Hepatocyte (in vitro differentiated cells): ENCODE measurements at regions not wholly inside any gene's neighbourhood (a gene's known extent, or its start where the extent isn't known, plus 50 kb on each side); places are given as distances from the start of the nearest gene placed in this dataset.
"Not testable (repeated sequence)": the region's sequence is repeated elsewhere in the genome, so short reads cannot be mapped to it uniquely, and the experiment has no call there.

Experiments
- DNase-seq: peaks from one replicate; pipeline ENCODE4 v3.0.0-alpha.2; 2016; ENCODE audit warnings: low spot score
- H2AFZ ChIP-seq: fragments of 200-600 bp; sonication (generic); 2 replicates; pipeline ENCODE4 v1.6.0; 2016; ENCODE audit warnings: antibody characterized with exemption, mild to moderate bottlenecking
- H3K27ac ChIP-seq: fragments of 200-600 bp; sonication (generic); 2 replicates; pipeline ENCODE4 v1.5.1; 2016; ENCODE audit warnings: mild to moderate bottlenecking
- H3K27me3 ChIP-seq: fragments of 200-600 bp; sonication (generic); 2 replicates; pipeline ENCODE4 v1.6.1; 2016
- H3K36me3 ChIP-seq: fragments of 200-600 bp; sonication (generic); replicated peaks from 2 replicates; pipeline ENCODE4 v1.5.1; 2016; ENCODE audit warnings: low read depth; ENCODE audit not compliant: insufficient read depth
- H3K4me1 ChIP-seq: fragments of 200-600 bp; sonication (generic); 2 replicates; pipeline ENCODE4 v1.5.1; 2016; ENCODE audit warnings: mild to moderate bottlenecking, moderate library complexity; ENCODE audit not compliant: insufficient read depth
- H3K4me2 ChIP-seq: fragments of 200-600 bp; sonication (generic); 2 replicates; pipeline ENCODE4 v1.6.0; 2016
- H3K4me3 ChIP-seq: fragments of 200-600 bp; sonication (generic); 2 replicates; pipeline ENCODE4 v1.5.1; 2016; ENCODE audit warnings: mild to moderate bottlenecking
- H3K79me2 ChIP-seq: fragments of 200-600 bp; sonication (generic); 2 replicates; pipeline ENCODE4 v1.6.0; 2017; ENCODE audit warnings: mild to moderate bottlenecking
- H3K9me2 ChIP-seq: fragments of 200-600 bp; sonication (generic); replicated peaks from 2 replicates; pipeline ENCODE4 v1.6.0; 2017; ENCODE audit warnings: mild to moderate bottlenecking; ENCODE audit not compliant: insufficient read depth
- H3K9me3 ChIP-seq: fragments of 200-600 bp; sonication (generic); 2 replicates; pipeline ENCODE4 v1.5.1; 2016; ENCODE audit warnings: low read depth, mild to moderate bottlenecking
- H4K20me1 ChIP-seq: fragments of 200-600 bp; sonication (generic); 2 replicates; pipeline ENCODE4 v1.6.0; 2016; ENCODE audit warnings: mild to moderate bottlenecking; ENCODE audit not compliant: insufficient read depth, poor library complexity, severe bottlenecking
- EZH2 ChIP-seq: fragments of 200-600 bp; sonication (generic); IDR thresholded peaks from 2 replicates; pipeline ENCODE4 v1.6.1; 2016; ENCODE audit warnings: antibody characterized with exemption, mild to moderate bottlenecking, borderline replicate concordance
- EZH2phosphoT487 ChIP-seq: fragments of 200-600 bp; sonication (generic); IDR thresholded peaks from one replicate; pipeline ENCODE4 v1.6.1; 2018; ENCODE audit warnings: antibody characterized with exemption, mild to moderate bottlenecking, low read depth, moderate library complexity; ENCODE audit not compliant: unreplicated experiment, severe bottlenecking
- WGBS: methylation state at CpG from one replicate; pipeline ENCODE4 v1.1.6; 2016; ENCODE audit warnings: low lambda C conversion rate; ENCODE audit errors: missing lambda C conversion rate; 5-methylcytosine and 5-hydroxymethylcytosine counted together
- TF ChIP-seq, protein P1 (sequence below): fragments of 200-600 bp; sonication (generic); IDR thresholded peaks from 2 replicates; pipeline ENCODE4 v1.5.1; 2016; ENCODE audit warnings: antibody characterized with exemption, mild to moderate bottlenecking; ENCODE audit not compliant: poor library complexity

DNA sequence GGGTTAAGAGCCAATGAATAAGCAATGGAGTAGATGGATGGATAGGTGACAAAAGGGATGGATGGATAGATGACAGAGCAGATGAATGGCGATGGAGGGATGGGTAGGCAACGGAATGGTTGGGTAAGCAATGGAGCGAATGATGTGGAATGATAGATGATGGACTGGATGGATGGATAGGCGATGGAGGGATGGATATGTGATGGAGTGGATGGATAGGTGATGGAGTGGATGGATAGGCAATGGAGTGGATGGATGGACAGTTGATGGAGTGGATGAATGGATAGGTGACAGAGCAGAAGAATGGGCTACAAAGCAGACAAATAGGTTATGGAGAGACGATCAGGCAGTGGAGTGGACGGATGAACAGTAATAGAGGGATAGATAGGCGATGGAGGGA is 269.6 kb downstream of the TEX29 start:
- Histone ChIP-seq H2AFZ (no peak overlapping the region), H3K27me3 (no peaks in the 10 kb centered on the region), H3K9me2 (no peaks in the 10 kb centered on the region), H3K4me2 (no peak overlapping the region), H3K4me1 (no peaks in the 10 kb centered on the region), H3K9me3 (no peaks in the 10 kb centered on the region), H3K36me3 (no peaks in the 10 kb centered on the region), H4K20me1 (no peaks in the 10 kb centered on the region), H3K4me3 (no peak overlapping the region), H3K79me2 (no peaks in the 10 kb centered on the region), H3K27ac (no peak overlapping the region)
- TF ChIP-seq EZH2phosphoT487, result no peak
- no peak for TF ChIP-seq EZH2
- TF ChIP-seq, protein P1, sequence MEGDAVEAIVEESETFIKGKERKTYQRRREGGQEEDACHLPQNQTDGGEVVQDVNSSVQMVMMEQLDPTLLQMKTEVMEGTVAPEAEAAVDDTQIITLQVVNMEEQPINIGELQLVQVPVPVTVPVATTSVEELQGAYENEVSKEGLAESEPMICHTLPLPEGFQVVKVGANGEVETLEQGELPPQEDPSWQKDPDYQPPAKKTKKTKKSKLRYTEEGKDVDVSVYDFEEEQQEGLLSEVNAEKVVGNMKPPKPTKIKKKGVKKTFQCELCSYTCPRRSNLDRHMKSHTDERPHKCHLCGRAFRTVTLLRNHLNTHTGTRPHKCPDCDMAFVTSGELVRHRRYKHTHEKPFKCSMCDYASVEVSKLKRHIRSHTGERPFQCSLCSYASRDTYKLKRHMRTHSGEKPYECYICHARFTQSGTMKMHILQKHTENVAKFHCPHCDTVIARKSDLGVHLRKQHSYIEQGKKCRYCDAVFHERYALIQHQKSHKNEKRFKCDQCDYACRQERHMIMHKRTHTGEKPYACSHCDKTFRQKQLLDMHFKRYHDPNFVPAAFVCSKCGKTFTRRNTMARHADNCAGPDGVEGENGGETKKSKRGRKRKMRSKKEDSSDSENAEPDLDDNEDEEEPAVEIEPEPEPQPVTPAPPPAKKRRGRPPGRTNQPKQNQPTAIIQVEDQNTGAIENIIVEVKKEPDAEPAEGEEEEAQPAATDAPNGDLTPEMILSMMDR, result no peak
- no peak for DNase-seq
- WGBS, result 88% methylated on average over 7 of the region's 7 CpGs

DNA sequence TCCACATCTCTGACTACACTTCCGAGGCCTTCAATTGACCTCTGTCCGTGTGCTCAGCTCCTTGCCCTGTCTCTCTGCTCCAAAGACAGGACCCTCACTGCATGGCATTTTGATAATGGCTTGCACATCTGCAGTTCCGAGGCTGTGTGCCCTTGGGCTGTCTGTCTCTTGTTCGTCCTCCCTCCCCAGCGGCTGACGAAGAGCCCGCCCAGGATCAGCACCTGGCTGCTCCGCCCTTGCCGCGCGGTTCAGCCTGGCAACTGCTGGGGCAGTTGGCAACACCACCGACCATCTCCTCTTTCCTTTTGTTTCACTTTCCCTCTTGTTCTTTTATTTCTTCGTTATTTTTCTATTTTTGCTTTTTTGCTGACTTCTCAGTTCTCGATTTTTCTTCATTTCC is 270.4 kb downstream of the TEX29 start:
- no peak for DNase-seq
- no peaks in the 10 kb centered on the region for H3K9me2 ChIP-seq
- no peak for TF ChIP-seq EZH2
- TF ChIP-seq, protein P1, result no peak
- TF ChIP-seq EZH2phosphoT487, result no peak
- 93% methylated on average over 14 of the region's 14 CpGs for WGBS
- no peaks in the 10 kb centered on the region for H3K4me1 ChIP-seq
- no peak overlapping the region for H3K27ac ChIP-seq
- H3K9me3 ChIP-seq, result no peaks in the 10 kb centered on the region
- no peaks in the 10 kb centered on the region for H3K36me3 ChIP-seq
- H2AFZ ChIP-seq, result no peak overlapping the region
- H3K4me2 ChIP-seq, result no peak overlapping the region
- H4K20me1 ChIP-seq, result no peaks in the 10 kb centered on the region
- no peak overlapping the region for H3K4me3 ChIP-seq
- H3K79me2 ChIP-seq, result no peaks in the 10 kb centered on the region
- no peaks in the 10 kb centered on the region for H3K27me3 ChIP-seq

DNA sequence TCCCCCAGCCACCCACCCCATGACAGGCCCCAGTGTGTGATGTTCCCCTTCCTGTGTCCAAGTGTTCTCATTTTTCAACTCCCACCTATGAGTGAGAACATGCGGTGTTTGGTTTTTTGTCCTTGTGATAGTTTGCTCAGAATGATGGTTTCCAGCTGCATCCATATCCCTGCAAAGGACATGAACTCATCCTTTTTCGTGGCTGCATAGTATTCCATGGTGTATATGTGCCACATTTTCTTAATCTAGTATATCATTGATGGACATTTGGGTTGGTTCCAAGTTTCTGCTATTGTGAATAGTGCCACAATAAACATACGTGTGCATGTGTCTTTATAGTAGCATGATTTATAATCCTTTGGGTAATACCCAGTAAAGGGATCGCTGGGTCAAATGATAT is 273.0 kb downstream of the TEX29 start:
- not testable (repeated sequence) for H3K79me2 ChIP-seq, DNase-seq, H3K9me3 ChIP-seq, H3K27ac ChIP-seq, H3K4me3 ChIP-seq, H4K20me1 ChIP-seq, H3K4me1 ChIP-seq, H3K36me3 ChIP-seq, H3K4me2 ChIP-seq, H3K9me2 ChIP-seq, H2AFZ ChIP-seq, H3K27me3 ChIP-seq
- WGBS, result 92% methylated on average over 4 of the region's 4 CpGs

DNA sequence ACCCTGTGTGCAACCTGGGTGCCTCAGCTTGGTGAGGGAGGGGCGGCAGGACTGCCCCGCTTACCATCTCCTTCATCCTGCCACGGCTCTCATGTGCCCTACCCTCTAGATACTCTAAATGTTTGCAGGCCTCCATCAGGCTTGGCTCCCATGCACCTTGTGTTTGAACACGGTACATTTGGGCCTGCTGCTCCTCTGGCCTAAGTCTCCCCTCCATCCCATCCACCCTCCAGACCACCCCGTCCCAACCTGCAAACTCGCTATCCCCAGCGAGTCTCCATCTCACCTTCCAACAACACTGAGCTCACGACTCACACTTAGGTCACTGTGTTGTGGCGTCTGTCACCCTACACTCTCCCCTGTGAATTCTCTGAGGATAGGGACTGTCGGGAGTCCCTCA is 274.2 kb downstream of the TEX29 start:
- no peaks in the 10 kb centered on the region for H3K36me3 ChIP-seq
- 93% methylated on average over 10 of the region's 10 CpGs for WGBS
- no peak overlapping the region for H3K4me2 ChIP-seq
- no peaks in the 10 kb centered on the region for H4K20me1 ChIP-seq
- H3K79me2 ChIP-seq, result no peaks in the 10 kb centered on the region
- no peak overlapping the region for H3K27ac ChIP-seq
- no peak overlapping the region for H3K4me3 ChIP-seq
- no peaks in the 10 kb centered on the region for H3K9me3 ChIP-seq
- no peak for DNase-seq
- TF ChIP-seq, protein P1, result no peak
- TF ChIP-seq EZH2 (no peak), EZH2phosphoT487 (no peak)
- no peaks in the 10 kb centered on the region for H3K9me2 ChIP-seq
- H3K27me3 ChIP-seq, result no peaks in the 10 kb centered on the region
- H2AFZ ChIP-seq, result no peak overlapping the region
- no peaks in the 10 kb centered on the region for H3K4me1 ChIP-seq
